Panc1 (cell line): ENCODE measurements at regions not wholly inside any gene's neighbourhood (a gene's known extent, or its start where the extent isn't known, plus 50 kb on each side); places are given as distances from the start of the nearest gene placed in this dataset.

Source experiments
- CTCF ChIP-seq: fragments of 450-650 bp; IDR thresholded peaks from 2 replicates; pipeline ENCODE4 v1.5.1; 2017; ENCODE audit warnings: mild to moderate bottlenecking
- POLR2AphosphoS5 ChIP-seq: IDR thresholded peaks from 2 replicates; pipeline ENCODE4 v1.6.1; 2012; ENCODE audit warnings: mild to moderate bottlenecking, low read depth, low read length, moderate library complexity
- REST ChIP-seq, 2 experiments: IDR thresholded peaks; 2 replicates each; pipeline ENCODE4 v1.6.1; 2011 to 2012; ENCODE audit warnings: low read depth in 2 of 2, control low read depth in 1 of 2, low read length in 1 of 2, mild to moderate bottlenecking in 1 of 2, moderate library complexity in 1 of 2; ENCODE audit not compliant: insufficient read depth in 1 of 2
- SIN3A ChIP-seq: IDR thresholded peaks from 2 replicates; pipeline ENCODE4 v1.6.1; 2012; ENCODE audit warnings: low read depth, mild to moderate bottlenecking, low read length, moderate library complexity, borderline replicate concordance; ENCODE audit not compliant: insufficient read depth

- TF ChIP-seq CTCF (no peak), REST (IDR thresholded peaks at IDR 0.05; ENCODE audit: insufficient read depth in 1 of 2, low read depth in 2 of 2, low read length in 1 of 2) (no peak), POLR2AphosphoS5 (no peak), SIN3A (no peak)
Observed at GRCh38 chr5:4939042-4939781, 200.9 kb upstream of the ADAMTS16 start.
